ENCODE measurements at regions not wholly inside any gene's neighbourhood (a gene's known extent, or its start where the extent isn't known, plus 50 kb on each side); places are given as distances from the start of the nearest gene placed in this dataset.

DNA sequence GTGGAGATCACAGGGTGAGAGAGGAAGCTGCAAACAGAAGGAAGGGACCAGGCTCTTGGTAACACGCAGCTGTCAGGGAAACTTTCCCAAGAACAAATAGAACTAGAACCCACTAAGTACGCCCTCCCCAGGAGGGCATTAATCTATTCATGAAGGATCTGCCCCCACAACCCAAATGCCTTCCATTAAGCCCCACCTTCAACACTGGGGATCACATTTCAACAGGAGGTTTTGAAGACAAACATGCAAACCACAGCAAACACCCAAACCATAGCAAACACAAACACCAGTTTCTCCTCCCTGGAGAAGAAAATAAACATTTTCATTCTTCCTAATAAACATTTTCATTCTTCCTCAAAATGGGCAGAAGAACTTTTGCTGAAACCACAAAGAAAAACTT, 329.6 kb downstream of the EFNB2 start:
- POLR2A ChIA-PET (ENCODE audit: unreplicated experiment): no interaction called here
- Histone ChIP-seq H4K20me1 (ENCODE audit: insufficient read depth, low read length) (no peaks in the 10 kb centered on the region), H4K5ac (ENCODE audit: low read depth, low read length) (no peak overlapping the region), H2BK15ac (ENCODE audit: low read depth, low read length) (no peak overlapping the region), H3K56ac (ENCODE audit: extremely low read depth, insufficient read depth, low read length) (no peak overlapping the region), H2BK120ac (ENCODE audit: low read depth, low read length) (no peak overlapping the region), H3K4ac (ENCODE audit: low read depth, low read length) (no peak overlapping the region; the same call in 1 of the 2 replicates), H3K9me1 (ENCODE audit: insufficient read depth, low read length) (no peaks in the 10 kb centered on the region; the same call in 1 of the 2 replicates), H3K14ac (replicated peaks; ENCODE audit: low read depth, low read length) (no peak overlapping the region), H2AK5ac (ENCODE audit: low read depth, low read length) (0 out of 2 replicates have a peak overlapping the region, but pooled peaks have one; percentile 43), H3K4me2 (ENCODE audit: low read depth, low read length) (no peak overlapping the region), H2AFZ (replicated peaks; ENCODE audit: low read length, poor library complexity) (no peak overlapping the region), H4K8ac (ENCODE audit: low read depth in 2 of 2, low read length in 2 of 2) (no peak overlapping the region), H3K79me1 (ENCODE audit: low read depth in 1 of 2, low read length in 2 of 2) (no peaks in the 10 kb centered on the region), H3K4me3 (ENCODE audit: insufficient read depth, low read depth, low read length) (no peak overlapping the region), H3K9me3 (ENCODE audit: control insufficient read depth, insufficient read depth, low read length) (no peaks in the 10 kb centered on the region), H3K18ac (ENCODE audit: low read depth, low read length) (no peak overlapping the region), H4K91ac (ENCODE audit: insufficient read depth, low read depth, low read length) (no peak overlapping the region), H3K4me1 (ENCODE audit: control insufficient read depth, insufficient read depth, low read length) (peaks cover 2% of the 10 kb centered on the region; the same call in 1 of the 2 replicates), H3K9ac (ENCODE audit: low read depth, low read length) (no peak overlapping the region), H2BK20ac (ENCODE audit: low read depth, low read length) (no peak overlapping the region), H3K36me3 (ENCODE audit: control insufficient read depth, insufficient read depth, low read length) (no peaks in the 10 kb centered on the region), H2AK9ac (replicated peaks; ENCODE audit: low read depth, low read length, poor library complexity) (no peak overlapping the region), H3K23ac (ENCODE audit: low read depth, low read length) (no peak overlapping the region), H3K27me3 (ENCODE audit: control insufficient read depth, insufficient read depth, low read length) (no peaks in the 10 kb centered on the region), H3K27ac (ENCODE audit: insufficient read depth, low read length) (no peak overlapping the region), H2BK5ac (ENCODE audit: low read depth, low read length, poor library complexity, severe bottlenecking) (no peak overlapping the region)
- BruUV-seq (replicated peaks): no TSS peak
- TF ChIP-seq CTCF (conservative IDR thresholded peaks at IDR 0.05; ENCODE audit: low read depth, low read length): no peak
- no peak for TF ChIP-seq RAD21 (IDR thresholded peaks at IDR 0.05; ENCODE audit: low read length)
- no peak for TF ChIP-seq MAFK (IDR thresholded peaks at IDR 0.05; ENCODE audit: low read depth, low read length)
- TF ChIP-seq RFX5 (IDR thresholded peaks at IDR 0.05; ENCODE audit: low read depth, low read length): no peak
- no peak for TF ChIP-seq FOS (IDR thresholded peaks at IDR 0.05; ENCODE audit: low read depth, low read length)
- DNase-seq (no peak), ATAC-seq (ENCODE audit: low read depth) (peak; percentile 40)
- CTCF ChIA-PET: no interaction called here
- intact Hi-C loops (cut with micrococcal nuclease): no loop called here
- dilution Hi-C loops (cut with HindIII; ENCODE audit: low sequenced_read_pairs, unreplicated experiment): no loop called here
- in situ Hi-C loops (cut with MboI; ENCODE audit: low sequenced_read_pairs): no loop called here
- no CpG with 5 or more reads among the region's 2 CpGs for WGBS, 2 experiments (ENCODE audit: extremely low coverage in 2 of 2, insufficient read length in 1 of 2)

Data from IMR-90 (cell line).